Loucy (cell line): ENCODE measurements at regions not wholly inside any gene's neighbourhood (a gene's known extent, or its start where the extent isn't known, plus 50 kb on each side); places are given as distances from the start of the nearest gene placed in this dataset.

Experiments
- H2AFZ ChIP-seq: fragments of 200-600 bp; sonication (generic); 2 replicates; pipeline ENCODE4 v1.6.0; 2016; ENCODE audit warnings: antibody characterized with exemption, mild to moderate bottlenecking, low read length, moderate library complexity
- H3F3A ChIP-seq: fragments of 200-600 bp; 2 replicates; pipeline ENCODE4 v1.6.0; 2016; ENCODE audit warnings: antibody characterized with exemption, low read depth, mild to moderate bottlenecking
- H3K27me3 ChIP-seq: fragments of 200-600 bp; sonication (generic); 2 replicates; pipeline ENCODE4 v1.6.1; 2014; ENCODE audit warnings: low read length, mild to moderate bottlenecking; ENCODE audit not compliant: insufficient read depth, poor library complexity, severe bottlenecking
- H3K36me3 ChIP-seq: fragments of 200-600 bp; sonication (generic); 2 replicates; pipeline ENCODE4 v1.6.1; 2016; ENCODE audit warnings: low read length; ENCODE audit not compliant: insufficient read depth
- H3K4me1 ChIP-seq: fragments of 200-600 bp; sonication (generic); 2 replicates; pipeline ENCODE4 v1.5.1; 2014; ENCODE audit warnings: low read length, mild to moderate bottlenecking; ENCODE audit not compliant: insufficient read depth, poor library complexity, severe bottlenecking
- H3K4me2 ChIP-seq: fragments of 200-600 bp; sonication (generic); 2 replicates; pipeline ENCODE4 v1.6.0; 2014; ENCODE audit warnings: antibody characterized with exemption, low read length, low read depth, mild to moderate bottlenecking; ENCODE audit not compliant: poor library complexity, severe bottlenecking
- H3K4me3 ChIP-seq: fragments of 200-600 bp; sonication (generic); 2 replicates; pipeline ENCODE4 v1.5.1; 2014; ENCODE audit warnings: low read length, mild to moderate bottlenecking, mixed read lengths; ENCODE audit not compliant: poor library complexity, severe bottlenecking
- H3K79me2 ChIP-seq: fragments of 200-600 bp; sonication (generic); 2 replicates; pipeline ENCODE4 v1.6.1; 2014; ENCODE audit warnings: low read length; ENCODE audit not compliant: insufficient read depth
- H3K9ac ChIP-seq: fragments of 200-600 bp; sonication (generic); 2 replicates; pipeline ENCODE4 v1.6.0; 2014; ENCODE audit warnings: mild to moderate bottlenecking, low read depth, low read length, moderate library complexity; ENCODE audit not compliant: poor library complexity, severe bottlenecking
- H3K9me2 ChIP-seq: fragments of 200-600 bp; sonication (generic); replicated peaks from 2 replicates; pipeline ENCODE4 v1.6.1; 2016; ENCODE audit warnings: low read depth, low read length, mixed read lengths
- H3K9me3 ChIP-seq: fragments of 200-600 bp; sonication (generic); 2 replicates; pipeline ENCODE4 v1.6.1; 2014; ENCODE audit warnings: mild to moderate bottlenecking, antibody characterized with exemption, low read length, low read depth; ENCODE audit not compliant: insufficient read depth
- H4K20me1 ChIP-seq: fragments of 200-600 bp; sonication (generic); 2 replicates; pipeline ENCODE4 v1.6.0; 2014; ENCODE audit warnings: antibody characterized with exemption, low read length, mild to moderate bottlenecking; ENCODE audit not compliant: insufficient read depth, poor library complexity, severe bottlenecking
- CTCF ChIP-seq: fragments of 200-600 bp; sonication (generic); conservative IDR thresholded peaks from 2 replicates; pipeline ENCODE4 v1.5.1; 2014; ENCODE audit warnings: mild to moderate bottlenecking, antibody characterized with exemption, low read length
- EZH2phosphoT487 ChIP-seq: fragments of 200-600 bp; IDR thresholded peaks from 2 replicates; pipeline ENCODE4 v1.6.1; 2018; ENCODE audit warnings: antibody characterized with exemption, mild to moderate bottlenecking, moderate library complexity, borderline replicate concordance

- H3K9me3 ChIP-seq = no peaks in the 10 kb centered on the region
- no peaks in the 10 kb centered on the region for H3K4me1 ChIP-seq
- H3K79me2 ChIP-seq = no peaks in the 10 kb centered on the region
- no peak overlapping the region for H2AFZ ChIP-seq
- no peak overlapping the region for H3K9ac ChIP-seq
- H3K4me3 ChIP-seq = no peak overlapping the region
- no peak for TF ChIP-seq EZH2phosphoT487
- TF ChIP-seq CTCF = no peak
- H3K9me2 ChIP-seq = no peaks in the 10 kb centered on the region
- H4K20me1 ChIP-seq = no peaks in the 10 kb centered on the region
- H3K4me2 ChIP-seq = no peak overlapping the region
- H3K36me3 ChIP-seq = no peaks in the 10 kb centered on the region
- no peaks in the 10 kb centered on the region for H3F3A ChIP-seq
- H3K27me3 ChIP-seq = no peaks in the 10 kb centered on the region
These were observed 104.6 kb upstream of the TRIB2 start for GRCh38 chr2:12612168-12612567.

- H3F3A ChIP-seq = no peaks in the 10 kb centered on the region
- peak overlapping the region; percentile 55; the same call in 1 of the 2 replicates for H2AFZ ChIP-seq
- no peaks in the 10 kb centered on the region for H3K27me3 ChIP-seq
- H3K9me3 ChIP-seq = no peaks in the 10 kb centered on the region
- H4K20me1 ChIP-seq = no peaks in the 10 kb centered on the region
- no peaks in the 10 kb centered on the region for H3K9me2 ChIP-seq
- no peak overlapping the region for H3K4me3 ChIP-seq
- H3K79me2 ChIP-seq = no peaks in the 10 kb centered on the region
- no peaks in the 10 kb centered on the region for H3K36me3 ChIP-seq
- H3K4me2 ChIP-seq = no peak overlapping the region
- no peak overlapping the region for H3K9ac ChIP-seq
- no peaks in the 10 kb centered on the region for H3K4me1 ChIP-seq
- no peak for TF ChIP-seq CTCF
- TF ChIP-seq EZH2phosphoT487 = no peak
These were observed 104.1 kb upstream of the TRIB2 start for GRCh38 chr2:12612671-12613070.

- Histone ChIP-seq H3K4me2 (no peak overlapping the region), H4K20me1 (no peaks in the 10 kb centered on the region), H3K36me3 (no peaks in the 10 kb centered on the region), H3K27me3 (no peaks in the 10 kb centered on the region), H3K9ac (no peak overlapping the region), H3K9me2 (no peaks in the 10 kb centered on the region), H2AFZ (peak overlapping the region; percentile 55; the same call in 1 of the 2 replicates), H3K79me2 (no peaks in the 10 kb centered on the region), H3K9me3 (no peaks in the 10 kb centered on the region), H3K4me1 (no peaks in the 10 kb centered on the region), H3K4me3 (no peak overlapping the region), H3F3A (no peaks in the 10 kb centered on the region)
- TF ChIP-seq EZH2phosphoT487 (no peak), CTCF (no peak)
These were observed 103.5 kb upstream of the TRIB2 start for GRCh38 chr2:12613137-12613835.
